Mesenchymal stem cell (in vitro differentiated cells and primary cell): ENCODE measurements at regions not wholly inside any gene's neighbourhood (a gene's known extent, or its start where the extent isn't known, plus 50 kb on each side); places are given as distances from the start of the nearest gene placed in this dataset.
A peak's percentile ranks its signal among the peaks of the same experiment; 100 is the strongest.
"Not testable (repeated sequence)": the region's sequence is repeated elsewhere in the genome, so short reads cannot be mapped to it uniquely, and the experiment has no call there.

Experiments
- DNase-seq: peaks from one replicate; pipeline ENCODE4 v3.0.0-alpha.2; 2013
- H2AFZ ChIP-seq: one replicate; pipeline ENCODE4 v1.6.1; 2013; ENCODE audit warnings: low read depth, mild to moderate bottlenecking, control low read depth, inconsistent platforms, low read length, moderate library complexity
- H2AK5ac ChIP-seq: 2 replicates; pipeline ENCODE4 v1.6.1; 2013; ENCODE audit warnings: low read length, moderate library complexity, mild to moderate bottlenecking, inconsistent platforms; ENCODE audit not compliant: severe bottlenecking
- H2BK120ac ChIP-seq: one replicate; pipeline ENCODE4 v1.6.1; 2013; ENCODE audit warnings: low read depth, mild to moderate bottlenecking, inconsistent platforms, low read length, moderate library complexity
- H2BK12ac ChIP-seq, 2 experiments: one replicate each; pipeline ENCODE4 v1.6.1; 2013; ENCODE audit warnings: inconsistent platforms in 2 of 2, low read length in 2 of 2, mild to moderate bottlenecking in 2 of 2, moderate library complexity in 2 of 2, control low read depth in 1 of 2
- H2BK15ac ChIP-seq: one replicate; pipeline ENCODE4 v1.6.1; 2013; ENCODE audit warnings: mild to moderate bottlenecking, low read depth, inconsistent platforms; ENCODE audit not compliant: poor library complexity, severe bottlenecking
- H2BK5ac ChIP-seq: 2 replicates; pipeline ENCODE4 v1.6.1; 2013; ENCODE audit warnings: low read depth, mild to moderate bottlenecking, low read length, control low read depth, inconsistent platforms; ENCODE audit not compliant: poor library complexity, severe bottlenecking
- H3K14ac ChIP-seq, 2 experiments: one replicate each; pipeline ENCODE4 v1.6.1; 2013; ENCODE audit warnings: inconsistent platforms in 2 of 2, low read length in 2 of 2, control low read depth in 1 of 2, mild to moderate bottlenecking in 1 of 2, moderate library complexity in 1 of 2
- H3K18ac ChIP-seq, 2 experiments: one replicate each; pipeline ENCODE4 v1.6.1; 2013; ENCODE audit warnings: inconsistent platforms in 2 of 2, low read length in 2 of 2, control low read depth in 1 of 2, low read depth in 1 of 2, mild to moderate bottlenecking in 1 of 2
- H3K23ac ChIP-seq, 2 experiments: one replicate each; pipeline ENCODE4 v1.6.1; 2013; ENCODE audit warnings: inconsistent platforms in 2 of 2, low read length in 2 of 2, mild to moderate bottlenecking in 2 of 2, moderate library complexity in 2 of 2, control low read depth in 1 of 2
- H3K27ac ChIP-seq: 2 replicates; pipeline ENCODE4 v1.5.1; 2013; ENCODE audit warnings: mild to moderate bottlenecking, moderate library complexity, low read length, control low read depth, inconsistent platforms; ENCODE audit not compliant: poor library complexity, severe bottlenecking
- H3K27me3 ChIP-seq, 2 experiments: 2 replicates each; pipeline versions ENCODE4 v1.6.1 to v1.7.0; 2013; ENCODE audit warnings: low read length in 2 of 2, mild to moderate bottlenecking in 2 of 2, moderate library complexity in 2 of 2, control low read depth in 1 of 2, inconsistent platforms in 1 of 2; ENCODE audit not compliant: control insufficient read depth in 1 of 2, insufficient read depth in 1 of 2
- H3K36me3 ChIP-seq, 2 experiments: 2 replicates each; pipeline versions ENCODE4 v1.6.1 to v1.7.0; 2013; ENCODE audit warnings: low read length in 2 of 2, control low read depth in 1 of 2, inconsistent platforms in 1 of 2, low read depth in 1 of 2, mild to moderate bottlenecking in 1 of 2; ENCODE audit not compliant: insufficient read depth in 2 of 2, control insufficient read depth in 1 of 2
- H3K4ac ChIP-seq, 2 experiments: one replicate each; pipeline ENCODE4 v1.6.1; 2013; ENCODE audit warnings: inconsistent platforms in 2 of 2, low read length in 2 of 2, mild to moderate bottlenecking in 2 of 2, moderate library complexity in 2 of 2, control low read depth in 1 of 2, low read depth in 1 of 2
- H3K4me1 ChIP-seq: 2 replicates; pipeline ENCODE4 v1.6.1; 2013; ENCODE audit warnings: low read depth, low read length, control low read depth; ENCODE audit not compliant: control insufficient read depth, insufficient read depth
- H3K4me2 ChIP-seq: 2 replicates; pipeline ENCODE4 v1.6.1; 2013; ENCODE audit warnings: low read length, mild to moderate bottlenecking, inconsistent platforms; ENCODE audit not compliant: poor library complexity, severe bottlenecking
- H3K4me3 ChIP-seq, 2 experiments: 2 replicates each; pipeline versions ENCODE4 v1.5.1 to v1.7.0; 2013; ENCODE audit warnings: low read length in 2 of 2, mild to moderate bottlenecking in 2 of 2, control low read depth in 1 of 2, low read depth in 1 of 2; ENCODE audit not compliant: insufficient read depth in 1 of 2
- H3K79me1 ChIP-seq: replicated peaks from 2 replicates; pipeline ENCODE4 v1.6.1; 2013; ENCODE audit warnings: mild to moderate bottlenecking, control low read depth, low read length, inconsistent platforms; ENCODE audit not compliant: poor library complexity, severe bottlenecking
- H3K9ac ChIP-seq: 2 replicates; pipeline ENCODE4 v1.7.0; 2013; ENCODE audit warnings: mild to moderate bottlenecking, low read length, moderate library complexity
- H3K9me3 ChIP-seq: 2 replicates; pipeline ENCODE4 v1.7.0; 2013; ENCODE audit warnings: mild to moderate bottlenecking, low read length; ENCODE audit not compliant: control insufficient read depth
- H4K8ac ChIP-seq: one replicate; pipeline ENCODE4 v1.6.1; 2013; ENCODE audit warnings: inconsistent platforms, mild to moderate bottlenecking, low read length, moderate library complexity
- H4K91ac ChIP-seq: one replicate; pipeline ENCODE4 v1.6.1; 2013; ENCODE audit warnings: mild to moderate bottlenecking, low read length, inconsistent platforms
- WGBS: methylation state at CpG from one replicate; pipeline ENCODE4 v1.1.7; 2013; ENCODE audit warnings: mixed read lengths; 5-methylcytosine and 5-hydroxymethylcytosine counted together

GRCh38 chr17:22128723-22129122 lies 436.4 kb downstream of the KCNJ18 start:
- WGBS: 83% methylated on average over 1 of the region's 1 CpG
- H2BK5ac ChIP-seq: no peak overlapping the region
- DNase-seq: no peak
- no peak overlapping the region for H2BK15ac ChIP-seq
- H3K9ac ChIP-seq: no peak overlapping the region
- H3K4ac ChIP-seq: no peak overlapping the region
- H2AFZ ChIP-seq: no peak overlapping the region
- no peaks in the 10 kb centered on the region for H3K27me3 ChIP-seq
- H3K14ac ChIP-seq: no peak overlapping the region
- H3K18ac ChIP-seq: no peak overlapping the region
- no peak overlapping the region for H2AK5ac ChIP-seq
- no peak overlapping the region for H4K91ac ChIP-seq
- no peaks in the 10 kb centered on the region for H3K4me1 ChIP-seq
- H3K27ac ChIP-seq: no peak overlapping the region
- H3K4me2 ChIP-seq: no peak overlapping the region
- H4K8ac ChIP-seq: no peak overlapping the region
- H3K79me1 ChIP-seq: no peaks in the 10 kb centered on the region
- no peak overlapping the region for H3K23ac ChIP-seq
- no peaks in the 10 kb centered on the region for H3K36me3 ChIP-seq
- H3K4me3 ChIP-seq: no peak overlapping the region
- no peak overlapping the region for H2BK12ac ChIP-seq
- H3K9me3 ChIP-seq: peaks cover 3% of the 10 kb centered on the region
- H2BK120ac ChIP-seq: no peak overlapping the region

GRCh38 chr17:22129920-22130319 lies 437.6 kb downstream of the KCNJ18 start:
- not testable (repeated sequence) for DNase-seq
- WGBS: 74% methylated on average over 2 of the region's 5 CpGs

GRCh38 chr17:22131740-22132139 lies 439.4 kb downstream of the KCNJ18 start:
- WGBS: 20% methylated on average over 1 of the region's 1 CpG
- Histone ChIP-seq H3K4ac (no peak overlapping the region), H4K8ac (no peak overlapping the region), H2BK12ac (no peak overlapping the region), H3K27me3 (no peaks in the 10 kb centered on the region), H3K14ac (no peak overlapping the region), H3K4me3 (no peak overlapping the region), H2AK5ac (no peak overlapping the region), H3K23ac (no peak overlapping the region), H3K18ac (no peak overlapping the region), H2BK5ac (no peak overlapping the region), H4K91ac (no peak overlapping the region), H2BK15ac (no peak overlapping the region), H3K27ac (no peak overlapping the region), H2BK120ac (no peak overlapping the region), H2AFZ (no peak overlapping the region), H3K4me2 (no peak overlapping the region), H3K9me3 (peaks cover 3% of the 10 kb centered on the region), H3K36me3 (no peaks in the 10 kb centered on the region), H3K4me1 (no peaks in the 10 kb centered on the region), H3K79me1 (no peaks in the 10 kb centered on the region), H3K9ac (no peak overlapping the region)
- DNase-seq: no peak

More at GRCh38 chr17:22129920-22130319, 437.6 kb downstream of the KCNJ18 start:
- not testable (repeated sequence) for H2AK5ac ChIP-seq, H3K9ac ChIP-seq, H3K36me3 ChIP-seq, H3K4me2 ChIP-seq, H2BK5ac ChIP-seq, H3K9me3 ChIP-seq, H4K91ac ChIP-seq, H3K23ac ChIP-seq, H3K4me1 ChIP-seq, H2BK120ac ChIP-seq, H3K27me3 ChIP-seq, H2AFZ ChIP-seq, H3K14ac ChIP-seq, H3K4ac ChIP-seq, H3K4me3 ChIP-seq, H3K18ac ChIP-seq, H2BK12ac ChIP-seq, H3K27ac ChIP-seq, H3K79me1 ChIP-seq, H4K8ac ChIP-seq, H2BK15ac ChIP-seq

DNA sequence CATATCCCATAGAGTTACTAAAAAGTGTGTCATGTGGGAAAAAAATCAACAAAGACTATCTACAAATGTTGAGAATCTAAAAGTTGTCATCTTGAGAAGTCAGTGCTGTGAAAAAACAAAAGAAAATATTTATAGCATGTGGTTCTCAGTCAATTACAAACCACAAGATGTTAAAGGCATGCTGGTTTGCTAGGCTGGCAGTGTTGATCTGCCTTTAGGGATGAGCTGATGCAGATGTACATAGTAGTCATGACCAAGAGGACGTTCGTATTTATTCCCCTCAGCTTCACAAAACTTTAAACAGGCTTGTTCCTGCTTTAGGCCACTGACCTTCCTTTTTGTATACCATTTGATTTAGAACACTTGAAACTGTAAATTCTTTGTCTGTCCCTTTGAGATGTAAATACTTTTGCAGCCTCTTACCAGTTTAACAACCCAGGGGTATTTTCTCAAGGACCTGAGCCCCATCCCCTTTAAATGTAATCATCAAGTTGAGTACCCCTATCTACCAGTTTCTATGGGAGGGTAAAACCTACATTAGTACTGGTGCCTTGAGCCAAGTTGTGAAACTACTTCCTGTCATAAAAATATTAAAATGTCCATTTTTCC lies 446.6 kb downstream of the KCNJ18 start:
- peak; percentile 12 for DNase-seq
- Histone ChIP-seq H3K9ac (no peak overlapping the region), H3K27ac (no peak overlapping the region), H3K23ac (no peak overlapping the region), H3K14ac (no peak overlapping the region), H2BK12ac (no peak overlapping the region), H3K4me1 (no peaks in the 10 kb centered on the region), H3K4ac (no peak overlapping the region), H3K79me1 (no peaks in the 10 kb centered on the region), H4K8ac (no peak overlapping the region), H2BK5ac (no peak overlapping the region), H2BK15ac (no peak overlapping the region), H3K4me3 (no peak overlapping the region), H3K4me2 (no peak overlapping the region), H4K91ac (no peak overlapping the region), H3K9me3 (peaks cover 17% of the 10 kb centered on the region), H2AFZ (no peak overlapping the region), H2AK5ac (no peak overlapping the region), H3K18ac (no peak overlapping the region), H2BK120ac (no peak overlapping the region), H3K36me3 (no peaks in the 10 kb centered on the region), H3K27me3 (no peaks in the 10 kb centered on the region)
- 25% methylated on average over 2 of the region's 2 CpGs for WGBS
